Gastroesophageal sphincter (tissue), 3 donors: ENCODE measurements at regions not wholly inside any gene's neighbourhood (a gene's known extent, or its start where the extent isn't known, plus 50 kb on each side); places are given as distances from the start of the nearest gene placed in this dataset.

Source experiments
- EP300 ChIP-seq: sonication (generic); formaldehyde crosslinking; IDR thresholded peaks from one replicate; pipeline ENCODE4 v1.6.1; 2017; ENCODE audit warnings: antibody characterized with exemption, mild to moderate bottlenecking
- POLR2A ChIP-seq, 2 donors: fragments of 450-650 bp; IDR thresholded peaks; one replicate each; pipeline ENCODE4 v1.6.1; 2017; ENCODE audit warnings: antibody characterized with exemption in 2 of 2, mild to moderate bottlenecking in 2 of 2, moderate library complexity in 1 of 2
- POLR2AphosphoS5 ChIP-seq: sonication (generic); formaldehyde crosslinking; IDR thresholded peaks from one replicate; pipeline ENCODE4 v1.6.1; 2017; ENCODE audit warnings: antibody characterized with exemption
- TF ChIP-seq, protein P1 (sequence below), 4 experiments: fragments of 200-600 bp in 2 of 4; fragments of 450-650 bp in 2 of 4; sonication (generic) in 1 of 4; IDR thresholded peaks; one replicate each; pipeline ENCODE4 v1.5.1; 2017 to 2019; ENCODE audit warnings: antibody characterized with exemption in 4 of 4, mild to moderate bottlenecking in 2 of 4, moderate library complexity in 2 of 4

DNA sequence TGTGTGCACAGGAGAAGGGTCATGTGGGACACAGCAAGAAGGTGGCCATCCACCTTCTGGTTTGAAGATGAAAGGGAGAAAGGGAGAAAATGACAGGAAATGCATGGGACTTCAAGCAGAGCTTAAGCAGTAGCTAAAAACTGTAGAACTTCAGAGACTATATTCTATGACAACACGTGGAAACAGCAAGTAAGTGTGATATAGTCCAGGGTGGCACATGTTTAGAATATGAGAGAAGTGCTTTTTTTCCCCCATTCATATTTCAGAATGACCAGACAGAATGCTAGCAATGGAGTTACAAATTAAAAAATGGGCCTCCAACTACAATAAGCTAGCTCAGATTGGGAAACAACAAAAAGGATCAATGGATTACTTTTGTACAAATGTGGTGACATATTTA, 1042.2 kb downstream of the TMEM182 start:
- TF ChIP-seq, protein P1, sequence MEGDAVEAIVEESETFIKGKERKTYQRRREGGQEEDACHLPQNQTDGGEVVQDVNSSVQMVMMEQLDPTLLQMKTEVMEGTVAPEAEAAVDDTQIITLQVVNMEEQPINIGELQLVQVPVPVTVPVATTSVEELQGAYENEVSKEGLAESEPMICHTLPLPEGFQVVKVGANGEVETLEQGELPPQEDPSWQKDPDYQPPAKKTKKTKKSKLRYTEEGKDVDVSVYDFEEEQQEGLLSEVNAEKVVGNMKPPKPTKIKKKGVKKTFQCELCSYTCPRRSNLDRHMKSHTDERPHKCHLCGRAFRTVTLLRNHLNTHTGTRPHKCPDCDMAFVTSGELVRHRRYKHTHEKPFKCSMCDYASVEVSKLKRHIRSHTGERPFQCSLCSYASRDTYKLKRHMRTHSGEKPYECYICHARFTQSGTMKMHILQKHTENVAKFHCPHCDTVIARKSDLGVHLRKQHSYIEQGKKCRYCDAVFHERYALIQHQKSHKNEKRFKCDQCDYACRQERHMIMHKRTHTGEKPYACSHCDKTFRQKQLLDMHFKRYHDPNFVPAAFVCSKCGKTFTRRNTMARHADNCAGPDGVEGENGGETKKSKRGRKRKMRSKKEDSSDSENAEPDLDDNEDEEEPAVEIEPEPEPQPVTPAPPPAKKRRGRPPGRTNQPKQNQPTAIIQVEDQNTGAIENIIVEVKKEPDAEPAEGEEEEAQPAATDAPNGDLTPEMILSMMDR (IDR thresholded peaks at IDR 0.05) = no peak
- TF ChIP-seq POLR2AphosphoS5 (no peak), EP300 (no peak), POLR2A (IDR thresholded peaks at IDR 0.05) (no peak)
